HG02759 (cell line): ENCODE measurements at regions not wholly inside any gene's neighbourhood (a gene's known extent, or its start where the extent isn't known, plus 50 kb on each side); places are given as distances from the start of the nearest gene placed in this dataset.

Experiments used
- ATAC-seq: cut with Tn5 transposase; IDR thresholded peaks from one replicate; pipeline ENCODE4 v1.9.1; 2021; ENCODE audit warnings: mild to moderate bottlenecking, moderate library complexity; ENCODE audit not compliant: unreplicated experiment

GRCh38 chr11:62030071-62030684 lies 62.7 kb upstream of the FTH1 start:
- no peak for ATAC-seq

GRCh38 chr11:62026739-62027370 lies 59.4 kb upstream of the FTH1 start:
- no peak for ATAC-seq

- ATAC-seq, result peak; percentile 73
Observed at GRCh38 chr11:62025487-62026105, 58.2 kb upstream of the FTH1 start.

GRCh38 chr11:62024936-62025486 lies 57.6 kb upstream of the FTH1 start:
- ATAC-seq, result no peak

GRCh38 chr11:62022211-62022610 lies 54.8 kb upstream of the FTH1 start:
- no peak for ATAC-seq

- ATAC-seq, result no peak
Observed at GRCh38 chr11:62020661-62021060, 53.2 kb upstream of the FTH1 start.

- ATAC-seq, result no peak
Observed at GRCh38 chr11:62018981-62019664, 51.7 kb upstream of the FTH1 start.

- ATAC-seq, result no peak
Observed at GRCh38 chr11:62017878-62018655, 50.6 kb upstream of the FTH1 start.
